Activated T-cell treated with anti-CD3 and anti-CD28 coated beads, Interleukin-2, amount 50 U/mL, for 48 hours (primary cell): ENCODE measurements at regions not wholly inside any gene's neighbourhood (a gene's known extent, or its start where the extent isn't known, plus 50 kb on each side); places are given as distances from the start of the nearest gene placed in this dataset.

Experiments
- DNase-seq, 2 experiments: peaks; one replicate each; pipeline ENCODE4 v3.0.0-alpha.2; 2020

DNA sequence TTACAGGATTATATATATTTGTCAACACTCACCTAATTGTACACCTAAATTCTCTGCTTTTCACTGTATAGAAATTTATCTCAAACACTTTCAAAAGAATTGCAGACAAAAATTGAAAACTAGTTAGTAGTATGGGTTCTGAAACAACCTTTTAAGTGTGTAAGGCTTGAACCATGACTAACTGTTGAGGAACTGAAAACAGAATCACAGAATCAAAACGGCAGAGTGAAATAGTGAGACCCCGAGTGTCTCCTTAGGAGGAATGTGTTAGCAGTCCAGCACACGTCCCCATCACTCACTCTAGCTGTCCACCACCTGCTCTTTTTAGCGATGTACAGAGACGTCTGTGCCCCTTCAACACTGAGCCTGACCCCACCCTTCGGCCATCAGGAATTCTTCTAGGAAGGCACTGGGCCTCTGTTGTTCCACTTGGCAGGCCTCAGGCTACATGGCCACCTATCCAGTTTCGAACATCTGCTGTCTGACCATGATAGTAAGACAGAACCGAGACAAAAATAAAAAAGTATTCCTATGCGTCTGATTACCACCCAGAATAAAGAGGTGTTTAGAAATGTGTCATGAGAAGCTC lies 227.4 kb downstream of the C6orf118 start:
- no peak for DNase-seq

DNA sequence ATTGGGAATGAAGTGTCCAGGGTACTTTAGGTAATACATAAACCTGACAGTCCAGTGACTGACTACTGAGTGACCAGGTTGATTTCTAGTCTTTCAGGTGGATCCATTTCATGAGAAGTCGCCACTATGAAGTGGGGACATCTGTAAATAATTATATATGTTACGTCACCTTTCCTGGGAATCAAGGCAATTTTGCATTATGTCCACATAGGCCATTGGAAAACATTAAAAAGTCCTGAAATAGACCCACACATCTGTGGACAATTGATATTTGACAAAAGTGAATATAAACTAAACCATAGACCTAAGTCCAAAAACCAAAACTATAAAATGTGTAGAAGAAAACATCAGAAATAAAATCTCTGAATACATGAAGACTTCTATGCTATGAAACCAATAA lies 231.5 kb downstream of the C6orf118 start:
- DNase-seq: no peak

DNA sequence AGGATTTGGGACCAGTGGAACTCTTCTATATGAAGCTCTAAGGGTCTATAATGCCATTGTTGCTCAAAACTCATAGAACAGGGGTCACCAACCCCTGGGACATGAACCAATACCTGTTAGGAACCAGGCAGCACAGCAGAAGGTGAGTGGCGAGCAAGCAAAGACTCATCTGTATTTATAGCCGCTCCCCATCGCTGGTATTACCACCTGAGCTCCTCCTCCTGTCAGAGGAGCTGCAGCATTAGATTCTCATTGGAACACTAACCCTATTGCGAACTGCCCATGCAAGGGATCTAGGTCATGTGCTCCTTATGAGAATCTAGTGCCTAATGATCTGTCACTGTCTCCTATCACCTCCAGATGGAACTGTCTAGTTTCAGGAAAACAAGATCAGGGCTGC lies 237.5 kb downstream of the C6orf118 start:
- no peak for DNase-seq

DNA sequence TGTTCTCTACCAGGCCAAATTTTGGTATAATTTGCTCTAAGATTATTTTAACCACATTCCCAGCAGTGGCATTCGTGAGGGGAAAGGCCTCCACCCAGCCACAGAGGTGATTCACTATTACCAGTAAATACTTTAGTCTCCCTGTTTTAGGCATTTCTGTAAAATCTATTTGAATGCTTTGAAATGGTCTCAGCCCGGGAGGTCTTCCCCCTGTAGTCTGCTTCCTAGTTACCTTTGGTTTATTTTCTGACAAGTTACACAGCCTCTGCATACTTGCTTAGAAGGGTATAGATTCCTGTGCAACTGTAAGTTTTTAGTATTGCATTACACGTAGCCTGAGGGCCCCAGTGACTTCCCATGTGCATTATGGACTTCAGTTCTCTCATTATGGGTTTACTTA lies 248.7 kb downstream of the C6orf118 start:
- DNase-seq: no peak

DNA sequence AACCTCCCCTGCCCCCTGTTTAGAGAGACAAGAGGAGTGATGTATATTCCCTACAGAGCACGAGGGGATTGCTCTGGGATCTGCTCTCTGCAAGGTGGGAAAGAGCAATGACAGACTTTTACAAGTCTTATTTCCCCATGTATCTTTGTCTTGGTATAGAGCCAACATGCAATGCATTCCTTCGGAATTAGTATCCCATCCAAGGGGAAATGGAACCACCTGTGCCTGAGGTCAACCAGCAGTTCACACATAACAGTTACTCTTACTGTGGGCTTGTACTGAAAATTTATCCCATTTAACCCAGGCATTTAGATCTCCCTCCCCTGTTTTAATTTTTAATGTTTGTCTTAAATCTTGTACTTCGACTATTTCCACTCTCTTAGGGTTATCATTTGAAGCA lies 250.4 kb downstream of the C6orf118 start:
- no peak for DNase-seq

DNA sequence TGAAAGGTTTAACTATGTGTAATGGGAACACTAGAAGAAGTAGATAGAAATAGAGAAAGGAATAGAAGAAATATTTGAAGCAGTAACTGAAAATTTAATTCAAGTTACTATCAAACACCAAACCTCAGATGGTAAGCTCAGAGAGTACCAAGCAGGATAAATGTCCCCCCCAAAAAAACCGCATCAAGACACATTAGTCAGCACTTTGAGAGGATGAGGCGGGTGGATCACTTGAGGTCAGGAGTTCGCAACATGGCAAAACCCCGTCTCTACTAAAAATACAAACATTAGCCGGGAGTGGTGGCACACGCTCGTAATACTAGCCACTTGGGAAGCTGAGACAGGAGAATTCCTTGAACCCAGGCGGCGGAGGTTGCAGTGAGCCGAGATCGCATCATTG lies 253.1 kb downstream of the C6orf118 start:
- no peak for DNase-seq

DNA sequence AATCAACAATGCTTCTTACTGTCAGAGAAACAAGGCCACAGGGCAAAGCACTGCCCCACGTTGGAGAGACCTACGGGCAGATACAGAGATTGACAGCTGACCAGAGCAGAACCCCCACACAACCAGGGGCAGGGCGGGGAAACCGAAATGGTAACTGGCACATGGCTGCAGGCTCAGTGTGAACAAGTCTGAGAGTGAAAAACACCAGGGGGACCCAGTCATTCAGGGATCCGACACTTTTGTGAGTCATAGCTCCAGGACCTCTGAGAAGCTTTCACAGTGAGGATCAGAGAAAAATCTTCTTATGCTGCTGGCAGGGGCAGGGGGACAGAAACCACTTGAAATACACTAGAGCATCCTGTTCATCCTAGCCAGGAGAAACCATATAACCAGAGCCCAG lies 254.2 kb downstream of the C6orf118 start:
- no peak for DNase-seq

DNA sequence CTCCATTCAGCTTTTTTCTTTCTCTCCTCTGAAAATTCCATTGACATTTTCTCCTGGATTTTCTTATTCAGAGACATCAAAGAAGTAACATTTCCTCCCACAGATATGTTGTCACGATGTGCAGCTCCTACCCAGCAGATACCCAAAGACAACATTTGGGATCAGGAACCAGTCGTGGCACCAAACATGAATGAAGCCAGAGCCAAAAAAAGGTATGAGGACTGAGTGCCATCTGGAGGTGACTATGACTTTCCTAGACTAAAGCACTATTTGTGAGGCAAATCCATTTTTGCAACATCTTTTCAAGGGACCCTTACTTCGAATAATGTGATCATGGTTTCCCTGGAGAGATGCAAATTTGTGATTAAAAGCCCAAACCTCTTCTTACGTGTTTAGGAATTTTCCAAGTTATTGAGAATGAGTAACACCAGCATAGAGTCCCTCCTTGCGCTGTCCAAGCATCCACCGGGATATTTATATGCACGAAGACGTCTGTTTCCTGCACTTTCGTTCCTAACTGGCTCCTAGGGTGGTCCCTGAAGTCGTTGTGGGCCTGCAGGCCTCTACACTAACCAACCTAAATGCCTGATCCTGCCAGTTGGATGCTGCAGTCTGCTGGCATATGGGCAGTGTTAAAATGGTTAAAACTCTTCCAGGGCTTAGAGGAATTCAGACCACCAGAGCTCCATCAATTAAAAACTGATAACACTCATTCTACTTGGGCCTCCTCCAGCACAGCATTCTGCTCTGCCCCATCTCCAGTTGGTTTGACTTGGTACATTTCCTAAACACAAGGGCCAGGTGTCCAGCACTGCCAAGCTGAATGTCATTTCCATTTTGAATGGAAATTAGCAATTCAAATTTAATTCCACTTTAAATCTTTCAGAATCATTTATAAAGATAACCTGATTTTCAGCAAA lies 256.6 kb downstream of the C6orf118 start:
- no peak for DNase-seq

DNA sequence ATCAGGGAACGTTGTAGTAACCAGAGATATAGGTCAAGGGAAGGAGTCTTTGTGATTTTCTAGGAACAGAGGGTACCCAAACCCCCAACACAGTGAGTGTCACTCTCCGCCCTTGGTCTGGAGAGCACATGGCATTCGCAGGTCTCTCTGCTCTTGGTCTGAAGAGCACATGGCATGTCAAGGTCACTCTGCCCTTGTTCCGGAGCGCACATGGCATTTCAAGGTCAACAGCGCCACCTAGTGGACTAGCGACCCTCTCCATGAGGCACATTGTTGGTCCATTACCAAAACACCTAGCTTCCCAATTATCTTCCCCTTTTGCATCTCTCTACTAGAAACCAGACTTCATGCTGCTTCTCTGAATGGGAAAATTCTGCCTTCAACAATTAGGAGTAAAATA lies 260.0 kb downstream of the C6orf118 start:
- DNase-seq: peak; percentile 49

DNA sequence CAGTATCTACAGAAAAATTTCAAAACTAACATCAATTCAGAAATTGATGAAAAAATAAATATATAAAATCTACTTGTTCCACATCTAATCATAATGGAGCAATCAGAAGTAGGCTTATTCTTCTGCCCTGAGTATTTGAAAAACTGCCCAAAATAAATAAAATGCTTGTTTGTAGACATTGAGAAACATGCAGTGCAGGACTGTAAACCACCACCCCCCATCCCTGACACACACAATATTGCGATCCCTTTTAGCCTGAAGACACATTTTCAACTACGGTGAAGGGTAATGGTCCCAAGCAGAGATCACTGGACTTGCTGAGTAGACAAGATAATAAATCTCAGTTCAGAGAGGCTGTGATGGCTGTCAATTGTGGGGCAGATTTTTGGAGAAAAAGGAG lies 261.5 kb downstream of the C6orf118 start:
- DNase-seq: no peak

DNA sequence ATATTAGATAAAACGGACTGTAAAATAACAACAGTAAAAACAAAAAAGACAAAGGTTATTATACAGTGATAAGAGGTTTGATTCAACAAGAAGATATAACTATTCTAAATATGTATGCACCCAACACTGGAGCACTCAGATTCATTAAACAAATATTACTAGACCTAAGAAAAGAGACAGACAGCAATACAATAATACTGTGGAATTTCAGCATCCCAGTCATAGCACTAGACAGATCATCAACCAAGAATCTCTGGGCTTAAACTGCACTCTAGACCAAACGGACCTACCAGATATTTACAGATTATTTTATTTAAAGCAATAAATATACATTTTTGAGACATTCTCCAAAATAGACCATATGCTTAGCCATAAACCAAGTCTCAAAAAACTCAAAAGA lies 263.8 kb downstream of the C6orf118 start:
- DNase-seq: no peak

DNA sequence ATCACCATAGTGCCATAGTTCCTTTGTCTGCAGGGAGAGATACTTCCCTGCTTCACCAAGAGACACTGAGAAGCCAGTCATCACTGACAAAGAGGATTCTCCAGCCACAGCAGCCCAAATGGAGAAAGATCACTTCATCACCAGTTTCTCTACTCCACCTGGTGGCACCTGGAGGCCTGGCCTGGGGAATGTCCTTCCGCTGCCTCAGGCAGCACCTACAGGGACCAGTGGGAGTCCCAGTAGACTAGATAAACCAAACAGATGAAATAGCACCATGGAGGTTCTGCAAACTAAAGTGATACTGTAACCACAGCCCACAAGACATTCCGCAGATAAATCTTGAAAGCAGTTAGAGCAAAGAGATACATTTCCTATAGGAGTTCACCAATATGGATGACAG lies 266.5 kb downstream of the C6orf118 start:
- DNase-seq: no peak

DNA sequence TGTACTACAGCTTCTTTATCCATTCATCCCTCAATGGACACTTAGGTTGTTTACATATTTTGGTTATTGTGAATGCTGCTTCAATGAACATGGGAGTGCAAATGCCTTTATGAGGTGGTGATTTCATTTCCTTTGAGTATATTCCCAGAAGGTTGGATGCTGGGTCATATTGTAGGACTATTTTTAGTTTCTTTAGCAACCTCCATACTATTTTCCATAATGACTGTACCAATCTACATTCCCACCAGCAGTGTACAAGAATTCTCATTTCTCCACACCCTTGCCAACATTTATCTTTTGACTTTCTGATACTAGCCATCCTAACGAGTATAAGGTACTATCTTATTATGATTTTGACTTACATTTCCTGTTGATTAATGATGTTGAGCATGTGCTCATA lies 269.0 kb downstream of the C6orf118 start:
- DNase-seq: no peak

DNA sequence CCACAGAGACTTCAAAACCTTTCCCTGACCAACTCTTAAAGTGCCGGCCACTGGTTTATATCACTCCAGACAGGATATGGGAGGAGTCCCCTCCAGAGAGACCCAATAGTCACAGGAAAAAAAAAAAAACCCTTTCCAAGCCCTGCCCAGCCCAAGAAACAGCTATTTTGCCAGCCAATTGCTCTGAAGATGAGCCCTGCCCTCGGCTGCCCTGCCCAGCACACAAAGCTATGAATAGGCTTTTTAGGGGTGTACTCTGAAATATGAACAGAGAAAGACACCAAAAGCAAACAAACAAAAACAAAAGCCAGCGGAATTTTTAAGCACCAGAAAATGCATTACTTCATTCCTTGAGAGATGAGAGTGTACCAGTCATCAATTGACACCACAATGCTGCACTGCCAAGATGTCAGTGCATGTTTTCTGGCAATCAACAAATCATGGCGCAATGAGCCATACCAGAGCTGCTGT lies 275.1 kb downstream of the C6orf118 start:
- no peak for DNase-seq

DNA sequence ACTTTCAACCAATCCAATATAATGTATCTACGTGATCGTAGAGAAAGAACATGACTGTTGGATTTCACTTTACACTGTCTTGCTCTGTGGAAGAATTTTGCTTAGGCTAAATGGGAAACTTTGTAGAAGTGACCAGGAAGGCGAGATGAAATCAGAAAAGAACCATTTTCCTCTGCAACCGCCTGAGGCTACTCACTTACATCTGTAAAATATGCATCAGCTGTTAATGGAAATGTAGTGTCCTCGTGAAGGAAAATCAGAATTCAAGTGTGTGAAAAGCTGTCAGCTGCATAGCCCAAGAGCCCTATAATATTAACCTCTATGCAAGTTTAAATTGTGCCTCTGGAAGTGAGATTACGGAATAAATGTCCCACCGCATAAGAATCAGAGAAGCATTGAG lies 277.9 kb downstream of the C6orf118 start:
- no peak for DNase-seq

DNA sequence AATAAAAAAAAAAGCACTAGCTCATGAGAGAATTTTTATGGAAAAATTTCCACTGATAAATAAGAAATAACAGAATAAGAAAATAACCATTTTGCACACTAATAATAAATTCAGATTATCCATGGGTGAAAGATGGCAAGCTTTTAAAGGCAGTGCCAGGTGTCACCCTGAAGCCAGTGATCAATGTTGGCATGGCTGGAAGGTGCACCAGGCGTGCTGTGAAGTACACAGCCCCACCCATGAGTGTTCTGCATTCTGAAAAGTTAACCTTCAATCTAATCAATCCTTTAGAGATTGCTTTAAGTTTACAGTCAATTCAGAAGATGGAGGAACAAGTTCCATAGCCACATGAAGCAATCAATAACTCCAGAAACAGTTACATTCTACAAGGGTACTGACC lies 284.4 kb downstream of the C6orf118 start:
- no peak for DNase-seq

DNA sequence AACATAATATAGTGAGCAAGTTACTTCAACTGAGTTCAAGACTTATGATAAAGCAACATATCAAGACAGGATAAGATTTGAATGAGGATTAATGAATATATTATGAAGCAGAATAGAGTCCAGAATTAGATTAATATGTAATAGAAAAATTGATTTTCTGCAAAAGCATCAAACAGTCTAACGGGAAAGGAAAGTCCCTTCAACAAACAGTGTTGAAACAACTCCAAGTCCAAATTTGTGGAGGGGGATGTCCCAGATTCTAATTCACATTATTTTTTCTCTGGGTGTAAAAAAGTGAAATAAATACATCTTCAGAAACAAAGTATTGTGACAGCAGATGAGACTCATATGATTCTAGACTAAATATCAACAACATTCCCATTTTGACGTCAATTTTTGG lies 289.7 kb downstream of the C6orf118 start:
- DNase-seq: no peak

DNA sequence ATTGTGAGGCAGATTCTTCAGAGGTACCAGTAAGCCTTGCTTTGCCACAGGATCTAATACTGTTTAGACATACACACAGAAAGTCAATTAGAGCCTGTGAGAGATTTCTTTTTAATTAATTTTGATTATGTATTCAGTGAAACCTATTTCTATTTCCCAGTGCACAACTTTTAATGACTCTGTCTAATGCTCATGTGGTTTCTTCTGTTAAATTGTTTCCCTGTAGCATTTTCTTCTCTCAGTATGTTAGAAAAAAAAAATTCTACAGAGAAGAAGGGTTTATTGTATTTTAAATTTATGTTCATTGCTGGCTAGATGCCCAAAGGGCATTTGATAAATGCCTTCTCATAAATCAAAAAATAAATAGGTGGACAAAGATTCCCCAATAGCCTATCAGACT lies 293.7 kb downstream of the C6orf118 start:
- DNase-seq: no peak

DNA sequence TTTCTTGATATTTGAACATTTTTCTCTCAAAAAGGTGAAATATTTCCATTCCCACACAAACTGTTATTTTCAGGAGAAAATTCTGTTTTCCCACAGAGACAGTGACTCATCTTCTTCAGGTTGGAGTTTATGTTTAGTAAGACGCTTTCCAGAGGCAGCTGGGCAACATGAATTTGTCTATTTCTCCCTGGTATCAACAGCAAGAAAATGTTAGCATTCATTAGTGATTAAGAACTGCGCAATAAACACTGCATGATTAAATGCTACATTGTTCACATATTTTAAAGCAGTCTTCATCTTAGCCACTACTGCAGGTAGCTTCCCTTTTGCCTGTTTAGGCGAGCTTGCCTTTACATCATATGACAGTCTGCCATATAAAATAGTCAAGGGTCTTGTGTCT lies 295.7 kb downstream of the C6orf118 start:
- DNase-seq: no peak

DNA sequence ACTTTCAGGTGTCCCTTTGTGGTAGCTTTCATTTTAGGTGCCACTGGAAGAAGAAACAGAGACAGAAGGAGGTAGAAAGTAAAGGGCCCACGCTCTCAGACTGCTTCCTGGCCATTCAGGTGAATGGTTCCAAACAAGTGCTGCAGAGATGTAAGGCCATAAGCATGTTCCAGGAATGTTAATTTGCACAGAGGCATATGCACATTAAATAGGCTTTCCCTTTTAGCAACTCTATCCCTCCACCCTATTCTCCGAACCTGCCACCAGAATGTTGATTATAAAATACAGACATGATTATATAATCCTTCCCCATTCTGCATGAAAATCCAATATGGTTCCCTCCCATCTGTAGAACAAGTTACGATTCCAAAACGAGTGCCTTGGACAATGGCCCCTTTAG lies 297.2 kb downstream of the C6orf118 start:
- DNase-seq: no peak

DNA sequence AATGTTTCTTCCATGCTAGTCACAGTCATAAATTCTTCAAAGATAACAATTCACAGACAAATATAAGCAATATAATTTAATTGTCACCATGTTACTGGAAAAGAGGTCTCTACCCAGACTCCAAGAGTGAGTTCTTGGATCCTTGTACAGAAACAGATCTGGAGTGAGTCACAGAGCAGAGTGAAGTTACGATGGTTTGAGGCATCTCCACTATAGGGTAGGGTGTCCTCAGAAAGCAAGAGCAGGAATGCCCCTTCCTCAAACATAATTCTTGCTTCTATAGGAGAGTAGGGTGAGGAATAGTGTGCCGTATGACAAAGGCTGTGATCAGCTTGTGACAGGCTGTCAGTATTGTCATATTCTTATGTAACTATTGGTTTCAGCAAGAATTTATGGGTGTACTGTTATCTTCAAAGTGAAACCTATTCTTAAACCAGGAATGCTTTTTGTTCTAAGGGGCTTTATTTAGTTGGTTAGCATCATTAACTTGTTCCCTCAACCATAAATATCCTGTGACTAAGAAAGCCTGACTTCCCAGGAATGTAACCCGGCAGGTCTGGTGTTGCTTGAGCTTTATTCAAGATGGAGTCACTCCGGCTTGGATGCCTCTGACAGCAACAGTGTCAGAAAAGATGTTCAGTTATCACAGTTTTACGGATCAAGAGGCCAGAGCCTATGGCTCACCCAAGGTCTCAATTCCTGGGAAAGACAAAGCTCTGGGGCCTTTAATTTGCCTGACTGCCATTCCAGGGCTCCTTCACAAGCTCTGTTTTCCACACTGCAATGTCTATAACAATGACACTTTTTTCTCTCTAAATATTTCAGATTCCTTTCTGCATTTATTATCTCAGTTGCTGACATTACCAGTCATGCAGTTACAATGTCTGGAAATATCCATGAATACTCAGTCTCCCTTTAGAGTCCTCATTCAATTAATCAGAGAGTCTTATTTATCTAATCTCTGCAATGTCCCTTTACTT lies 298.6 kb downstream of the C6orf118 start:
- no peak for DNase-seq

DNA sequence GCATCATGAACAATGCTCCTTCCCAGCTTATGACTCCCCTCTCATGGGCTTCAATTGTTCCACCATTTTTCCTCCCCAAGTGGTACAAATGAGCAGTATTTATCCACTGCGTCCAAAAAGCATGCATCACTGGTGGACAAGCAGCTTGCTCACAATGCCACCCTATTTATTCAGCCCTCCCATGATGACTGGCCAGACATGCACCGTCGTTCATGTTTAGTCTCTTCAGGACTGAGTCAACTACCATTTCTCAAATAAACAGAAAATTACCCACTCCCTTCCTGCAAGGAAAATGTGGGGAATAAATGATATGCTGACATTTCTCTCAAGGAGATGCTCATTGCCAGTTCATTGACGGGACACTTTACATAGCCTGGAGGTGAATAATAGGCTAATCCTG lies 300.4 kb downstream of the C6orf118 start:
- no peak for DNase-seq

DNA sequence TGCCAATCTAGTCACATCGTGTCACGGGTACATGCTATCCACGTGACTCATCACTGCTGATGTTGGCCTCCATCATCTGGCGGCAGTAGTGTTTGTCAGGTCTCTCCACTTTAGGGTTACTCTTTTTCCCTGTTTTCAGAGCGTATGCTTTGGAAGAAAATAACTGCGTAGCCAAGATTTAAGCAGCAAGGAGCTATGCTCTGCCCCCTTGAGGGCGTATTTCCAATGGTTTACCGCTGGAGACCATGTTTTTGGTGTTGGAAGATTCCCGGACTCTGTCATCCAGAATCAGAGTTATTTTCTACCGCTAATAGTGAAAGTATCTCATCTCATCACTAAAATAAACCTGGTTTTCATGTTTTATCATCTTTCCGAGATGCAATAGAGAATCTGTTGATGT lies 306.5 kb downstream of the C6orf118 start:
- no peak for DNase-seq
